NCI-H128 (cell line): ENCODE measurements at regions not wholly inside any gene's neighbourhood (a gene's known extent, or its start where the extent isn't known, plus 50 kb on each side); places are given as distances from the start of the nearest gene placed in this dataset.
"Not testable (repeated sequence)": the region's sequence is repeated elsewhere in the genome, so short reads cannot be mapped to it uniquely, and the experiment has no call there.

Experiments
- DNase-seq: peaks from one replicate; lab custom pipeline; 2025; ENCODE audit not compliant: unreplicated experiment; lab: John Stamatoyannopoulos, UW

DNA sequence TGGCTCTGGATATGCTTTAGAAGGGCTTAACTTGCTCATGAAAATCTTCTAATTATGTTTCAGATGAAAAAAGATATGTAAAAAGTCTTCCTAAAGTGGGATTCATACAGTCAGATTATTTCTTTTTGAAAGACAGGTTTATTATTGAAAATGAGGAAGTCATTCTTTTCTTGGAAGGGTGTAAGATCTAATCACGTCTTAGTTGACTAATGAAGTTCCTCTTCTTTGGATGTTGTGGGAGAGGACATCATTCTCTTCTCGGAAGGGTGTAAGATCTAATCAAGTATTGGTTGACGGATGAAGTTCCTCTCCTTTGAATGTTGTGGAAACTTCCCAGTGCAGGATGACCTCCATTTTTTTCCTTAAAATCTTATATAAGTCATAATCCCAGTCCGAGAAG, 74.9 kb downstream of the ALG10 start:
- no peak for DNase-seq

GRCh38 chr12:34105392-34105933, 83.2 kb downstream of the ALG10 start:
- DNase-seq: no peak

DNA sequence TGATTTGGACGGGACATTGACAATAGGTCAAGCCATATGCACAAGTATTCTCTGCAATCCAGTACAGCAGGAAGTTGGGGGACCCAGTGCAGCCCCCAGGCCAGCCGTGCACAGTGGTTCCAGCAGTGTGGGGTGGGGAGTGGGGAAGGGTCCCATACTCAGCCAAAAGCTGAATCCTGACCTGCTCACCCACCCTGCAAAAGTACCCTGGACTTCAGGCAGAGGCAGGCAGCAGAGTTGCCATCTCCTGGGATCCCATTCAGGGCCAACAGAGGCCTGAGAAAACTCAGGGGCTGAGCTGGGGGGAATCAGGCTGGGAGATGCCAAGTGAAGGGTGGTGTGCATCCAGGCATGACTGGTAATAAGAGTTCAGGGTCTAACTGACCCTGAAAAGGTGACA, 83.9 kb downstream of the ALG10 start:
- no peak for DNase-seq

- DNase-seq: no peak
Measured at GRCh38 chr12:34107016-34107415, 84.7 kb downstream of the ALG10 start.

GRCh38 chr12:34107781-34108404, 85.6 kb downstream of the ALG10 start:
- no peak for DNase-seq

DNA sequence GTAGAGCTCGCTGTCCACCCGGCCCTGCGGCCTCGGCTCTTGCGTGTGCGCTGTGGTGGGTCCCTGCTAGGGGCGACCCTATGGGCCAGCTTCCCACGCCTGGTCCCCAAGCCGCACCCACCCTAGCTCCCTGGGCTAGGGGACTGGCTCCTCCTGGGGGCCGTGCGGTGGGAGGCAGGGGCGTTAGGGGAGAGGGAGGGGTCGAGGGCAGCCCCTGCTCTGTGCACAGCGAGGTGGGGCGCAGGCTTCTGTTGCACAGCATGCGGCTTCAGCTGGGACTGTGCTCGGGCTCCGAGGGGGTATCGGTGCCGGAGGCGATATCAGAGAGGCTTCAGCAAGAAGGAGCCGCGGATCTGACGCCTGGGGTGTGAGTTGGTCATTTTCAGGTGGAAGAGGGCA, 86.1 kb downstream of the ALG10 start:
- DNase-seq: no peak

DNA sequence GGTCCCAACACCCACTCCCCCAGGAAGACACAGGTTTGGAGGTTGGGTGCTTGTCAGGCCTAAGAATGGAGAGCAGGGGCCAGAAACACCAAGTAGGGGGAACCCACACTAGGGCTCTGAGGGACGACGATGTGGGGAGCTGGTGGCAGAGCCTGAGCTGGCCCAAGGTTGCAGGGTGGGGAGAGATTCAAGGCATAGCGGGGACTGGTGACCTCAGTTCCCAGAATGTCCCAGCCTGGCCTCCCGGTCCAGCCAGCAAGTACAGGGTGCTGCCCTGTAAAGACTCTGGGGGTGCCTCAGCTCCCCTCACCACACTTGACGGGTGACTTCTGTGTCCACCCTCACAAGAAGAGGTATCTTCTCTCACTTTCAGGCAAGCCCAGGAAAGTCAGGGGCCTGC, 86.7 kb downstream of the ALG10 start:
- no peak for DNase-seq

DNA sequence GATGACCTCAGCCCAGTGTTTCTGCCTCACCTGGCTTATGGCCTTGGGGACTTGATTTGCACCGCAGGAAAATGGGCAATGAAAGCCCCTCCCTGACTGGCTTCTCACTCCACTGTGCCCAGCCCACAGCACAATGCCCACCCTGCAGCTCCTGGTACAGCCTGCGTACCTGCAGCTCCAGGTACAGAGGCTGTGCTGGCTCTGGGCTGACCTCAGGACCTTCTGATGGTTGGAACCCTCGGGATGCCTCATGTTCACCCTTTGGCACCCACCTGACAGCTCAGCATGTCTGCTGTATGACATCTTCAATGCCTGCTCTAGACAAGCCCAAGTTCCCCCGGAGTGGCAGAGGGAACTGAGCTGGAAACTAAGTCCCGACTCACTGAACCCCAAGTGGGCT, 87.1 kb downstream of the ALG10 start:
- no peak for DNase-seq

DNA sequence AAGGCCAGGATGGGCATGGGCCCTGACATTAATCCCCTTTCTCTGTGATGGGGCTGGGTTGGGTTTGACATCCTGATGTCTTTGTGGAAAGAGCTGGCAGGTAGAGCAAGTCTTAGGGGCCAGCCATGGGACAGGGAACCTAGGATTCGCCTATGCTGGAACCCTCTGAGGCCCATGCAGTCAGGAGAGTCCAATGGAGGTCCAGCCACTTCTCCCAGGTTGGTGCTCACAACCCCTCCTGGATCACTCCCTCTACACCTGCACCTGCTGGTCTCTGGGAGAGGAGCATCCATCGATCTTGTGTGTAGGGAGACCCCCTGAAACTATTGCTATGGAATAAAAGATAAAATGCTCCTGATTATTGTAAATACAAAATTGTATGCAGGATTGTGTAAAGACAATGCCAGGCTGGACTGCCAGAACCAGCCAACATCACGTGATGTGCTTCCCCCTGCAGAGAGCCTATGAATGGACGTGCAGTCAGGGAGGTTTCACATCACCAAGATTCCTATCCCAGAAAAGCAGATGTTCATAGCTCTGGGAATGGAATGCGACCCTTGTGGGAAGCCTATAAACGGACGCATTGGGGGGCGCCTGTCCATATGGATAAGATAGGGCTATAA, 87.7 kb downstream of the ALG10 start:
- DNase-seq: not testable (repeated sequence)

GRCh38 chr12:34119366-34119765, 97.1 kb downstream of the ALG10 start:
- DNase-seq: no peak

DNA sequence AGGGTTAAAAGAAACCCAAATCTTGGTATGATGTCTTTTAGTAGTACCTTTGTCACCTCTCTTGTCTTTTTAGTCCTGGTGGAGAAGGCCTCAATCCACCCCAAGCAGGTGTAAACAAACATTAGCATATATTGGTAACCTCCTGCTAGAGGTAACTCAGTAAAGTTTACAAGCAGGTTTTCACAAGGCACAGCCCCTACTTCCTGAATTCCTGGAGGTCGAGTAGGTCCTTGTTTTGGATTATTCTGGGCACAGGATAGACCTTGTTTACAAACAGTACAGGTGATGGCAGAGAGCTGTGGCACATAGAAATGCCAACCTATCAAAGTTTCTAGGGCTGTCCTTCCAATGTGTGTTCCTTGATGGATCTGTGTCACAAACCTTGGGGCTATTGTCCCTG, 99.1 kb downstream of the ALG10 start:
- DNase-seq: no peak

GRCh38 chr12:34123092-34123491, 100.8 kb downstream of the ALG10 start:
- DNase-seq: not testable (repeated sequence)

GRCh38 chr12:34124608-34125007, 102.3 kb downstream of the ALG10 start:
- no peak for DNase-seq

GRCh38 chr12:34126239-34126641, 103.9 kb downstream of the ALG10 start:
- no peak for DNase-seq

DNA sequence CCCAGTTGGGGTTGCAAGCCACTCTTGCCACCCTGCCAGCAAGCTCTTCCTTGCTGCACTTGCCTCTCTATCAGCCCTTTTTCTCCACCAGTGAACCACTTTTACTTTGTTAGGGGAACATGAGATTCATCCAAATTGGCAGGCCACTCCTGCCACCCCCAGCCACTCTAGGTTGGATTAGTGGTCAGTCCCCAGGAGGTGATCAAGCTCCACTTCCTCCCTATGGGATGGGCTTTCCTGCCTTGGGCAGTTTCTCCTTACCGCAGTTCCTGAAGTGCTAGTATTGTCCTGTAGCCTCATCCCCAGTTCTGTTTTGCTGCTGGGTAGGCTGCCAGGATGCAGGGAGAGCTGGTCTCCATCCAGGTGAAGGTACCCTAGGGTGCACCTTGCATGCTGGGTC, 104.5 kb downstream of the ALG10 start:
- no peak for DNase-seq

DNA sequence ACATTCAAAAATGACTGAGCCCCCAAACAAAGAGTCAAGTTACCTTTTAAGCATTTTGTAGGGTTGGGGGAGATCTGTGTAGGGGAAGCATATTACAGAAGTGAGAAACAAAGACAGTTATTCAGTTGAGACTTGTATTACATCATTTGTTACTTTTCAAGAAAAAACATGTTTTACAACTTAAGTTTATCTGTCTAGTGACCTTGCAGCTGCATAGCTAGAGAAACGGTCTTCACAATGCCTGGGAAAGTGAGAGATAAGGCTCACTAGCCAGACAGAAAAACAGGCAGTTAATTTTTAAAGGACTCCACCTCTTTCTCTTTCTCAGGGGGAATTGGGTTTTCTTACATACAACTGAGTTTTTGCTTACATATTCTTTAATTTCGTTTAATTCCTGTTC, 105.1 kb downstream of the ALG10 start:
- DNase-seq: not testable (repeated sequence)

GRCh38 chr12:34142430-34142829, 120.1 kb downstream of the ALG10 start:
- DNase-seq: no peak

DNA sequence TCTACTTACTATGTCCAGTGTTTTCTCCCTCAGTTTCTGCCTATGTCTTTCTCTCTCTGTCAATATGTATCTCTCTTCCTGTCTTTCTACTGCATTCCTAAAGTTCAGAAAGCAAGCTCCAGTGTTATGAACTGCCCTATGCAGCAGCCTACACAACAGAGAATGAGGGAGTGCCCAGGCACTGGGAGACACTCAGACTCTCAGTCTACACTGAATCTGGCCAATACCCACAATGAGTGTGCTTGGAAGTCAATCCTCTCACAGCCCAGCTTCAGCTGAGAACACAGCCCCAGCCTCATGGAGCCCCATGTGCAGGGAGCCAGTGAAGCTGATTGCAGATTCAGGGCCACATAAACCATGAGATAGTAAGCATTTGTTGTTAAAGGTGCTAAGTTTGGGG, 128.7 kb downstream of the ALG10 start:
- DNase-seq: no peak

- no peak for DNase-seq
Measured at GRCh38 chr12:34163443-34163842, 141.1 kb downstream of the ALG10 start.

- no peak for DNase-seq
Measured at GRCh38 chr12:34166427-34167060, 144.2 kb downstream of the ALG10 start.

DNA sequence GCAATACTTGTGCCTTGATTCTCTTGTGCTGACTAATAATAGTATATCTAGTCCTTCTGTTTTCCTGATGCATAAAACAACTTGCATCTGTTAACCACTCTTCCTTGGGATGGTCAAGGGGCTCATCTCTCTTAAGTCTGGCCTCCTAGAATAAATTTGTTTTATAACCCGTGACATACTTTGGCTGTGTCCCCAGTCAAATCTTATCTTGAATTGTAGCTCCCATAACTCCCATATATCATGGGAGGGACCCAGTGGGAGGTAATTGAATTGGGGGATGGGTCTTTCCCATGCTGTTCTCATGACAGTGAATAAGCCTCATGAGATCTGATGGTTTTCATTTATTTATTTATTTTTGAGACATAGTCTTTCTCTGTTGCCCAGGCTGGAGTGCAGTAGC, 146.2 kb downstream of the ALG10 start:
- DNase-seq: not testable (repeated sequence)

DNA sequence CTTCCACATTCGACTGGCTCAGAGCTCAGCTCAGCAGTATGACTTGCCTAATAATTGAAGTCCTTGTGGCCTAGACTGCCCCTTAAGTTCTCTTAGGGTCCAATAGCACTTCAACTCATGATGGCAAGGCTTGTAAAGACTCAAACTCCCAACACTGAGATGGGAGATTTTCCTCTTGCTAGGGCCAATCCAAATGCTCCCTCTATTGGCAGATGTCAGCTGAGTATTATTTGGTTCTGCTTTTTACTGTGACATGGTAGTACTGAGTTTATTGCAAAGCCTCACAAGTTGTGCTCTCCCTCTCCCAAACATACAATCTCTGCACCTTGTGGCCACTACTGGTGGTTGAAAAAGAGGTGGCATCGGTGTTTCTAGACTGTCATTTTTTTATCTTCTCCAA, 164.2 kb downstream of the ALG10 start:
- DNase-seq: no peak
